Body of pancreas (tissue), 4 donors: ENCODE measurements at regions not wholly inside any gene's neighbourhood (a gene's known extent, or its start where the extent isn't known, plus 50 kb on each side); places are given as distances from the start of the nearest gene placed in this dataset.

Experiments
- CTCF ChIP-seq, 7 experiments: fragments of 450-650 bp in 4 of 7; fragments of 200-600 bp in 3 of 7; sonication (generic) in 3 of 7; IDR thresholded peaks; one replicate each; pipeline ENCODE4 v1.5.1; 2016 to 2019; ENCODE audit warnings: antibody characterized with exemption in 7 of 7
- POLR2A ChIP-seq, 3 donors: fragments of 450-650 bp; IDR thresholded peaks; one replicate each; pipeline ENCODE4 v1.6.1; 2016; ENCODE audit warnings: antibody characterized with exemption in 3 of 3, mild to moderate bottlenecking in 2 of 3

GRCh38 chr6:49339096-49339495 is 124.0 kb downstream of the MMUT start:
- TF ChIP-seq CTCF (IDR thresholded peaks at IDR 0.05), result no peak
- no peak for TF ChIP-seq POLR2A (IDR thresholded peaks at IDR 0.05)
